ENCODE measurements at regions not wholly inside any gene's neighbourhood (a gene's known extent, or its start where the extent isn't known, plus 50 kb on each side); places are given as distances from the start of the nearest gene placed in this dataset.

DNA sequence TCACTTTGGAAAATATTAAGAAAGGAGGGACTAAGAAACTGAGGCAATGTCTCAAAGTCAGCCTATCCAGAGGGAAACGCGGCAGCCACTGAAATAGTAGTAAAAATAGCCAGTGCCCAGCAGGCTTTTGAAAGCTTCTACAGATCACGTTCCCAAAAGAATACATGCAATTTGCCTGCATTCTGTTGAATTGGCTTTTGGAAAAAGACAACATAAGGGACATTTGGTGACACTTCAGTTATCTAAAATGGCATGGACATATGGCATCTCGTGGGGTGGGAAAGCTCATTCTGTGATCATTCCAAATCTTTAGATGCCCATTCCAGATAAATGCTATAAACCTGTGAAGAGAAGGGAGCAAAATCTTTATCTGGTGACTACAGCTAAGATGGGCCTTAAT lies 82.8 kb upstream of the PDE1C start:
- no peak for ATAC-seq (replicated peaks)
- Mint-ChIP-seq H3K27me3 (no peaks in the 10 kb centered on the region), H3K4me1 (no peaks in the 10 kb centered on the region), H3K9me3 (peaks cover 5% of the 10 kb centered on the region), H3K4me3 (no peak overlapping the region), H3K27ac (no peak overlapping the region), H3K36me3 (ENCODE audit: low read depth) (no peaks in the 10 kb centered on the region)

DNA sequence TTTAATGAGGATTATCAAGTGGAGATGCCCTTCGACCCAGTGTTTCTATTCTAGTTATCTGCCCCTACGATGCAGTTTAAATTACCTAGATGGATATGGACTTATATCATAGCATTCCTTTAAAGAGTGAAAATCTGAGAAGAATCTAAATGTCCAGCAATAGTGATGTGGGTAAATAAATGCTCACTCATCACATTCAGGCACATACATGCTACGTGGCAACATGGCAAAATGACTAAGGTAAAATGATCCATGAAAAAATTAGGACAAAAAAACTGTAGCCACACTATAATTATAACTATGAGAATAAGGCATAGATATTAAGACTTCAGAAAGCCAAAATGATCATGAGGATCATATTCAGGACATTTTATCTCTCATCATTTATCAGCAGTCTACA lies 82.4 kb upstream of the PDE1C start:
- ATAC-seq (replicated peaks), result no peak
- H3K9me3 Mint-ChIP-seq, result peaks cover 5% of the 10 kb centered on the region
- H3K27me3 Mint-ChIP-seq, result no peaks in the 10 kb centered on the region
- no peaks in the 10 kb centered on the region for H3K36me3 Mint-ChIP-seq (ENCODE audit: low read depth)
- H3K27ac Mint-ChIP-seq, result no peak overlapping the region
- H3K4me3 Mint-ChIP-seq, result no peak overlapping the region
- H3K4me1 Mint-ChIP-seq, result no peaks in the 10 kb centered on the region

DNA sequence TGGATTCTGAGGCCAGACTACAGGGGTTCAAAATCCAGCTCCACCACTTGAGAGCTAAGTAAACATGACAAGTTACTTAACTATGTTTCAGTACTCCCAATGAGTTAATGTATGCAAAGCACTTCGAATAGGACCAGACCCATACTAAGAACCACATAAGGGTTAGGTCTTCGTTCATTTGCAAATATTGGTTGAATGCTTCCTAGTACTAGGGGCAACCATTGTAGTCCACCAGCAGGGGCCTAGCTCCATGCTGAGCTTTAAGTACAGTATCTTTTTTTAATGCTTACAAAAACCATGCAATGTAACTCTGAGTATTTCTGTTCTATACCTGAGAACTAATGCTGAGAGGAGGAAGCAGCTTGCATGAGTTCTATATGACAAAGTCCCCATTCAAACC lies 80.4 kb upstream of the PDE1C start:
- H3K27ac Mint-ChIP-seq, result no peak overlapping the region
- peaks cover 5% of the 10 kb centered on the region for H3K9me3 Mint-ChIP-seq
- ATAC-seq (replicated peaks), result no peak
- no peaks in the 10 kb centered on the region for H3K4me1 Mint-ChIP-seq
- no peak overlapping the region for H3K4me3 Mint-ChIP-seq
- no peaks in the 10 kb centered on the region for H3K27me3 Mint-ChIP-seq
- no peaks in the 10 kb centered on the region for H3K36me3 Mint-ChIP-seq (ENCODE audit: low read depth)

DNA sequence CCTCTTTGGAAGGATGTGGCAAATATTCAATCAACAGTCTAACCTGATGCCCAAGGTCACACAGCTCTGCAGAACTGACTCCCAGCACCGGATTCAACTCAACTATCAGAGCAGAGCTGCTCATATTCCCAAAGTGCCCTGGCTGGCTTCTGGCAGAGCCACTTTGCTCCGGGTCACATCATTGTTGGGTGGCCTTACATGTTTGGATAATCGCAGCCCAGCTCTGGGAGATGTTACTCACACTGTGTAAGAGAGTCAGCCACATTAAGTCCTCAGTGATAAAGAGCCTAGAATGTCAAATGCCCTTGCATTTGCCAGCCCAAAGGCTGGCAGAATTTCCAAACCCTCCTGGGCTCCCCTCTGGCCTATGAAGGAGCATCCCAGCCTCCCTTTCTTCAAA lies 79.8 kb upstream of the PDE1C start:
- Mint-ChIP-seq H3K9me3 (peaks cover 6% of the 10 kb centered on the region), H3K27me3 (no peaks in the 10 kb centered on the region), H3K27ac (no peak overlapping the region), H3K36me3 (ENCODE audit: low read depth) (no peaks in the 10 kb centered on the region), H3K4me3 (no peak overlapping the region), H3K4me1 (no peaks in the 10 kb centered on the region)
- no peak for ATAC-seq (replicated peaks)

DNA sequence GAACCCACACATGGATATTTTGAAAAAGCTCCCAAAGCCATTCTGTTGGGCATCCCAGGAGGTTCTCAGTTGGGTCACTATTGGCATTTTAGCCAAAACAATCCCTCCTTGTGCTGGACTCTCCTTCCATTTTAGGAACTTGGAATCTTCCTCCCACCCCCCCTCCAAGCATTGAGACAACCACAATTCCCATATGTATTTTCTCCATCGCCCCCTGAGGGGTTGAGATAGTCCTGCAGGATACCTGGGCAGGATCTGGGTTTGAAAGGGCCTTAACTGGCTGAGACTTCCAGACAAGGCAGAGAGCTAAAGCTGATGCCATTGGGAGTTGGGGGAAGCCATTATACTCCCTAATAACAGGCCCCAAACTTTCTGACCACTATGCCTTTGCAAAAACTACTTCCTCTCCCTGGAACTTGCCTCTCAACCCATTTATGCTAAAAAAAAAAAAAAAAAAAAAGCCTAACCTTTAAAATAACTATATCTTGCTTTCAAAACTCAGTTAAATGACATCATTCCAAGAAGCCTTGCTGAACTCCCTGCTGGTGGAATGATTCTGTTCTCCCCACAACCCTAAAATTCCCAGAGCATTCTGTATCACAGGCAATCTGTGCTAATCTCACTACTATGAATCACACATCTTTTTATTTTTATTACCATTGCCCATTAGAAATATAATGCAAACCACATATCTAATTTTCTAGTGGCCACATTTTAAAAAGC lies 77.5 kb upstream of the PDE1C start:
- ATAC-seq (replicated peaks), result no peak
- Mint-ChIP-seq H3K9me3 (peaks cover 7% of the 10 kb centered on the region), H3K4me1 (no peaks in the 10 kb centered on the region), H3K27me3 (no peaks in the 10 kb centered on the region), H3K36me3 (ENCODE audit: low read depth) (no peaks in the 10 kb centered on the region), H3K4me3 (no peak overlapping the region), H3K27ac (no peak overlapping the region)

DNA sequence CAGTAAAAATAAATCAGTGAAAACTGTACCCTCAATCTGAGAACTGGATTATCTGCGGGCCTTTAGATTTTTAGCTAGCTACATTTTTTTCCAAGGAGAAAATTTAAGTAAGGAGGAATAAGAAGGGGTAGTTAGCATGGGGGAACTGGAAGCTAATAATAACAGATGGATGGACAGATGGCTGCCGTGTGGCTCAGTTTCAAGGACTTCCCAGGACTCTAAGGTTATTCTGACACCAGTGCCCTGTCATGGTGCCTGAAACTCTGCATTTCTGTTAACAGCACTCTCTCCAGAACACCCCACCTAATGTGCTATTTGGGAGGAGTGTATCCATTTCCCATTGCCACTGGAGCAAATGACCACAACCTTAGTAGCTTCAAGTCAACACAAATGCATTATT lies 75.7 kb upstream of the PDE1C start:
- ATAC-seq (replicated peaks), result no peak
- Mint-ChIP-seq H3K4me1 (no peaks in the 10 kb centered on the region), H3K27me3 (no peaks in the 10 kb centered on the region), H3K27ac (no peak overlapping the region), H3K9me3 (peaks cover 7% of the 10 kb centered on the region), H3K36me3 (ENCODE audit: low read depth) (no peaks in the 10 kb centered on the region), H3K4me3 (no peak overlapping the region)

DNA sequence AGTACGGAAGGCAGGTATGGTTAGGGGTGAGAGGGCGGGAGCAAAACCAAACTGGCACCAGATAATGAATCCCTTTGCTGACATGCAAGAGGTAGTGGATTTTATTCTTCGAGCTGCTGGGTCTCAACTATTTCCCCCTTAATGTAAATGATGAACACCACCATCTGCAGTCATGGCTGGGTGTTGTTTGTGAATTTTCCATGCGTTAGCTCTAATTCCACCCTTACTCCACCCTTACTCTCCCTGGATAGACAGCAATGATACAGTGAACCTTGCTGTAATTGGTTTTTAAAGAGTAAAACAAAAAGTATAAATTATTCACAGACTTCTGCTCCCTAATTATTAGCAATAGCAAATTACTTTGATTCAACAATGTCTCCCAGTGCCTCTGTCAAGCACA lies 74.5 kb upstream of the PDE1C start:
- Mint-ChIP-seq H3K4me3 (no peak overlapping the region), H3K36me3 (ENCODE audit: low read depth) (no peaks in the 10 kb centered on the region), H3K27me3 (no peaks in the 10 kb centered on the region), H3K9me3 (peaks cover 7% of the 10 kb centered on the region), H3K27ac (no peak overlapping the region), H3K4me1 (no peaks in the 10 kb centered on the region)
- no peak for ATAC-seq (replicated peaks)

DNA sequence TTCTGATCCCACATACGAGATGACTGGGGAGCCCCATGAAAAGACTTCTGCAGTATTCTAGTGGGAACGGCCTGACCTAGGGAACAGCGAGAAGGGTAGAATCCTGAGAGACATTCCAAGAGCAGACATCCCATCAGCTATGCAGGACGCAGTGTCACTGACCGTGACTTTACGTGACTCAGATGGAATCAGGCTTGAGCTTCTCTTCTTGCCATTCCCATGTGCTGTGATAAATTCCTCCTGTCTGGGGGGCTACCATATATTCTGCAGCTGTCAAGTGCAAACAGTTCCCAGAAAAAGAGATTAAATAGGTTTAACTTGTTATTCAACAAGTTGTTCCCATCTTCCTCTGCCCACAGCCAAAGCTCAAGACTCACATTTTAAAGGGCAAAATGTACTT lies 73.1 kb upstream of the PDE1C start:
- Mint-ChIP-seq H3K4me1 (no peaks in the 10 kb centered on the region), H3K9me3 (peaks cover 7% of the 10 kb centered on the region), H3K27ac (no peak overlapping the region), H3K27me3 (no peaks in the 10 kb centered on the region), H3K4me3 (no peak overlapping the region), H3K36me3 (ENCODE audit: low read depth) (no peaks in the 10 kb centered on the region)
- ATAC-seq (replicated peaks), result no peak

DNA sequence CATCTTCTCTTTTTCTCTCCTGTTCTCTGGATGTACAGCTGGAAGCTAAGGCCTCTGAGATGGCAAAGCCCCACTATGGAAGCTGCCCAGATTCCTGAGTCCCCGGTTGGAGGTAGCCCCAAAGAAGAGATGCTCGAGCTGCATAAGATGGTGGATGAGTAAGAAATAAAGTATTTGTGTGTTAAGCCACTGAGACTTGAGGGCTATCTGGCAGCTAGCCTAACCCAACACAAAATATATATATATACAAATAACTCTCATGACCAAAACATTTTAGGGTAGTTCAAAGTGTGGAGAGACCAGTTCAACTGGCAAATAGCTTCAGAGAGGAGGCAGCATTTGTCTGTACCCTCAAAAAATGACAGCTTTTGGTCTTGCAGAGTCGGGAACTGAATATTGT lies 72.4 kb upstream of the PDE1C start:
- no peak overlapping the region for H3K4me3 Mint-ChIP-seq

DNA sequence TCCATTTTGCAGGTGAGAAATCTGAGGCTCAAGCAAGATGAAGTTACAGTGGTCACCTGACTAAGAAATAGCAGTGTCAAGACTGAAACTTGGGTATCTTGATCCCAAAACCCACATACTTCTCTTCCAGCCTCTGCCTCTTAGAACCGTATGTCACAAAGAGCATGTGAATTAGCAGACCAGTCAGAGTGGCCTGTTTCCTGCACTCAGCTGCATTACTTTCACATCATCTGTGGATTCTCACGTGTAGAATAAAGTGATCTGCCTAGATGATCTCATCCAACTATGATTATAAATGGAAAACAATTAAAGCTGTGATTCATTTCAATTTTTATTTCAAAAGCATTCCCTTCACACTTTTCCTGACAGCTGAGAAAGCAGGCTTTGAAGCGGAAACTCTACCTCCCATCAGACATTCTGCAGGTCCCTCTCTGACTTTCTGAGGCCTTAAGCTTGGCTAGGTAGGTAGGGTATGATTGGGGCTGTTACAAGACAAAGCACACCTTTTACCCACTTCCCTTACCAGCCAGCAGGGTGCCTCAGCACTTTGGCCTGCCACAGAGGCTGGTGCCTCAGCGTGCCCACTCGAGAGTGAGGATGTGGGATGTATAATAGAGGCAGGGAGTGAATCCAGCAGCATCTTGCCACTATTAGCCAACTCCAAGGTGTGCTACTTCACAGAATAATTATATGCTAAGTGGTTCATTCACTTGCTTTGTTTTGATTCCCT lies 70.2 kb upstream of the PDE1C start:
- peaks cover 10% of the 10 kb centered on the region for H3K9me3 Mint-ChIP-seq
- H3K4me3 Mint-ChIP-seq, result no peak overlapping the region
- H3K36me3 Mint-ChIP-seq (ENCODE audit: low read depth), result no peaks in the 10 kb centered on the region
- H3K27ac Mint-ChIP-seq, result no peak overlapping the region
- no peaks in the 10 kb centered on the region for H3K27me3 Mint-ChIP-seq
- no peak for ATAC-seq (replicated peaks)
- H3K4me1 Mint-ChIP-seq, result no peaks in the 10 kb centered on the region

More for the DNA sequence above, 72.4 kb upstream of the PDE1C start:
- H3K27ac Mint-ChIP-seq, result no peak overlapping the region
- no peak for ATAC-seq (replicated peaks)
- H3K9me3 Mint-ChIP-seq, result peaks cover 7% of the 10 kb centered on the region
- no peaks in the 10 kb centered on the region for H3K36me3 Mint-ChIP-seq (ENCODE audit: low read depth)
- no peaks in the 10 kb centered on the region for H3K4me1 Mint-ChIP-seq
- H3K27me3 Mint-ChIP-seq, result no peaks in the 10 kb centered on the region

DNA sequence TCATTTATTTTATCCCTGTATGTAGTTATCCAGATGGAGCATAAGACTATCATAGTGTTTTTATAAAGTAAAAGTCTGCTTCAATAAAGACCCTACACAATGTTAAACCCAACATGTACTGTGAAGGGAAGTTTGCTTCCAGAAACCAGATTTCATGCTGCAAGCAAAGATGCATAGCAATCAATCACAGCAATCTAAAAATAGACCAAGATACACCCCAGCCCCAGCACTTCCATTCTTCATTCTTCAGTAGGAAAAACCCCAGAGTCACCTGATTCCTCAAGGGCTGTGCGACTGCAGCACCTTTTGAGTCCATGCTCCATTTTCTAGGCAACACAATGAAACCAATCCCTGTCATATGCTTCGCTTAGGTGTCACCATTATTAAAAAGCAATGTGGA lies 66.9 kb upstream of the PDE1C start:
- Mint-ChIP-seq H3K27ac (no peak overlapping the region), H3K9me3 (peaks cover 14% of the 10 kb centered on the region), H3K4me3 (no peak overlapping the region), H3K27me3 (no peaks in the 10 kb centered on the region), H3K4me1 (no peaks in the 10 kb centered on the region), H3K36me3 (ENCODE audit: low read depth) (no peaks in the 10 kb centered on the region)
- no peak for ATAC-seq (replicated peaks)

DNA sequence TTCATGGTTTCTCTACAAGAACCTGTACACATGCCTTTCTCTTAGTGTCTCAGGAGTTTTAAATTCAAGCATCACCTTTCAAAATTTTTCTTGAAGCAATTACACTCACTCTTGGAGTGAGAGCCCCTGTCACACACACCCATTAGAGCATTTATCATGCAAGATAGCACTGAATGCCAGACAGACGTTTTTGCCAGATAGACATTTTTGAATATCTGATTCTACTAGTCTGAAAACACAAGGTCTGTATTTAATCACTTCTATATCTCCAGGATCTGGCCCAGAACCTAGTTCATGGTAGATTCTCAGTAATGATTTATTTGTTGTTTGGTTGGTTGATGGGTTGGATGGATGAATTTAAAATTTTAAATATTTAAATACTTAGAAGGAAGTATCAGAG lies 60.9 kb upstream of the PDE1C start:
- no peaks in the 10 kb centered on the region for H3K4me1 Mint-ChIP-seq
- no peak overlapping the region for H3K27ac Mint-ChIP-seq
- no peaks in the 10 kb centered on the region for H3K36me3 Mint-ChIP-seq (ENCODE audit: low read depth)
- peaks cover 29% of the 10 kb centered on the region for H3K9me3 Mint-ChIP-seq
- ATAC-seq (replicated peaks), result no peak
- no peak overlapping the region for H3K4me3 Mint-ChIP-seq
- H3K27me3 Mint-ChIP-seq, result no peaks in the 10 kb centered on the region

DNA sequence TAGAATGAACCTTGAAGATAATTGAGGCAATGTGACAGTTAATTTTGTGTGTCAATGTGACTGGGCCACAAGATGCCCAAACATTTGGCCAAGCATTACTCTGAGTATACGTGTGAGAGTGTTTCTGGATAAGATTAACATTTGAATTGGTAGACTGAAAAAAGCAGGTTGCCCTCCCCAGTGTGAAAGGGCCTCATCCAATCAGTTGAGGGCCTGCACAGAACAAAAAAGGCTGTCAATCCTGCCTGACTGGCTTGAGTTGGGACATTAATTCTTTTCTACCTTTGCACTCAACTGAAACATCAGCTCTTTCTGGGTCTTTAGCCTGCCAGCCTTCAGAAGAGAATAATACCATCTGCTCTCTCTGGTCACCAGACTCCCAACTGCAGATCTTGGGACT lies 56.6 kb upstream of the PDE1C start:
- Mint-ChIP-seq H3K9me3 (peaks cover 21% of the 10 kb centered on the region), H3K4me3 (no peak overlapping the region), H3K4me1 (no peaks in the 10 kb centered on the region), H3K27ac (no peak overlapping the region), H3K27me3 (no peaks in the 10 kb centered on the region), H3K36me3 (ENCODE audit: low read depth) (no peaks in the 10 kb centered on the region)
- no peak for ATAC-seq (replicated peaks)
